T-cell (primary cell): ENCODE measurements at regions not wholly inside any gene's neighbourhood (a gene's known extent, or its start where the extent isn't known, plus 50 kb on each side); places are given as distances from the start of the nearest gene placed in this dataset.
A peak's percentile ranks its signal among the peaks of the same experiment; 100 is the strongest.

Experiments
- ATAC-seq, 4 experiments: fragments of 200-7000 bp in 3 of 4; fragments of 150-1000 bp in 1 of 4; cut with Tn5 transposase; replicated peaks in 1 of 4; 1 replicate in 3 of 4; 2 replicates in 1 of 4; pipeline ENCODE4 v1.10.0; 2021; ENCODE audit warnings: moderate library complexity in 3 of 4, mild to moderate bottlenecking in 2 of 4, moderate number of reproducible peaks in 1 of 4
- CTCF ChIA-PET, 2 donors: fragments of 300-600 bp; sonication (Branson Sonifier 250); formaldehyde crosslinking; loops; one replicate each; lab custom pipeline; 2022; ENCODE audit warnings: antibody characterized with exemption in 2 of 2; lab: Charles Lee
- POLR2A ChIA-PET, 2 donors: fragments of 300-600 bp; sonication (Branson Sonifier 250); formaldehyde crosslinking; loops; one replicate each; lab custom pipeline; 2022; ENCODE audit warnings: antibody characterized with exemption in 2 of 2; lab: Charles Lee
- DNase-seq, 35 experiments: peaks; one replicate each; pipeline versions ENCODE4 v3.0.0 to v3.0.0-alpha.2; 2013 to 2023
- H3K27ac ChIP-seq: one replicate; pipeline ENCODE4 v1.5.1; 2013; ENCODE audit warnings: low read length
- H3K27me3 ChIP-seq, 2 experiments: replicated peaks in 1 of 2; 1 replicate in 1 of 2; 2 replicates in 1 of 2; pipeline versions ENCODE4 v1.6.1 to v1.7.0; 2013; ENCODE audit warnings: low read length in 1 of 2, mixed read lengths in 1 of 2; ENCODE audit not compliant: control insufficient read depth in 2 of 2, insufficient read depth in 2 of 2; ENCODE audit errors: extremely low read depth in 1 of 2
- H3K36me3 ChIP-seq, 2 donors: 1 replicate in 1 of 2; 2 replicates in 1 of 2; pipeline versions ENCODE4 v1.6.1 to v1.7.0; 2013; ENCODE audit warnings: low read length in 1 of 2; ENCODE audit not compliant: control insufficient read depth in 2 of 2, insufficient read depth in 1 of 2; ENCODE audit errors: extremely low read depth in 1 of 2
- H3K4me1 ChIP-seq, 2 experiments: 1 replicate in 1 of 2; 2 replicates in 1 of 2; pipeline versions ENCODE4 v1.6.1 to v1.7.0; 2013; ENCODE audit warnings: low read length in 2 of 2, mixed read lengths in 1 of 2; ENCODE audit not compliant: insufficient read depth in 2 of 2, control insufficient read depth in 1 of 2; ENCODE audit errors: extremely low read depth in 1 of 2
- H3K4me3 ChIP-seq, 2 donors: 1 replicate in 1 of 2; 2 replicates in 1 of 2; pipeline versions ENCODE4 v1.5.1 to v1.7.0; 2013; ENCODE audit warnings: mild to moderate bottlenecking in 2 of 2, low read length in 1 of 2, moderate library complexity in 1 of 2; ENCODE audit not compliant: control insufficient read depth in 1 of 2; ENCODE audit errors: extremely low read depth in 1 of 2
- H3K9me3 ChIP-seq: 2 replicates; pipeline ENCODE4 v1.7.0; 2013
- H3K27ac Mint-ChIP-seq, 2 donors: one replicate each; pipeline ENCODE4 v1.8.0; 2020 to 2021; ENCODE audit warnings: mild to moderate bottlenecking in 2 of 2, mixed read lengths in 2 of 2
- H3K27me3 Mint-ChIP-seq, 2 donors: one replicate each; pipeline ENCODE4 v1.8.0; 2021 to 2022; ENCODE audit warnings: mixed read lengths in 2 of 2
- H3K36me3 Mint-ChIP-seq: one replicate; pipeline ENCODE4 v1.8.0; 2021; ENCODE audit warnings: mixed read lengths
- H3K4me1 Mint-ChIP-seq, 3 donors: one replicate each; pipeline ENCODE4 v1.8.0; 2020 to 2022; ENCODE audit warnings: mixed read lengths in 3 of 3, mild to moderate bottlenecking in 1 of 3
- H3K4me3 Mint-ChIP-seq, 3 donors: one replicate each; pipeline ENCODE4 v1.8.0; 2020 to 2022; ENCODE audit warnings: mild to moderate bottlenecking in 3 of 3, mixed read lengths in 3 of 3, moderate library complexity in 3 of 3
- H3K9me3 Mint-ChIP-seq, 3 donors: one replicate each; pipeline ENCODE4 v1.8.0; 2020 to 2022; ENCODE audit warnings: mixed read lengths in 3 of 3
- WGBS: methylation state at CpG from one replicate; pipeline ENCODE4 v1.1.5; 2013; ENCODE audit warnings: missing lambda C conversion rate; ENCODE audit not compliant: insufficient coverage; 5-methylcytosine and 5-hydroxymethylcytosine counted together

- H3K4me1 ChIP-seq, result peaks cover 12% of the 10 kb centered on the region in 2 experiments
- POLR2A ChIA-PET, result no interaction called here
- CTCF ChIA-PET, result no interaction called here
- no peaks in the 10 kb centered on the region for H3K36me3 ChIP-seq
- H3K9me3 ChIP-seq, result no peaks in the 10 kb centered on the region
- no CpG with 5 or more reads among the region's 1 CpG for WGBS
- Mint-ChIP-seq H3K36me3 (no peaks in the 10 kb centered on the region), H3K9me3 (no peaks in the 10 kb centered on the region), H3K27me3 (no peaks in the 10 kb centered on the region), H3K4me1 (peaks cover 29 to 35% (median 33%) of the 10 kb centered on the region in 3 donors), H3K27ac (no peak overlapping the region), H3K4me3 (no peak overlapping the region)
- H3K27me3 ChIP-seq, result no peaks in the 10 kb centered on the region
- ATAC-seq (no peak), DNase-seq (no peak)
- no peak overlapping the region for H3K27ac ChIP-seq
- no peak overlapping the region for H3K4me3 ChIP-seq
Measured at GRCh38 chr15:95836536-95836935, 494.0 kb upstream of the NR2F2 start.

GRCh38 chr15:95837341-95838004, 493.0 kb upstream of the NR2F2 start:
- H3K27me3 ChIP-seq, result no peaks in the 10 kb centered on the region
- no peaks in the 10 kb centered on the region for H3K36me3 ChIP-seq
- ChIA-PET POLR2A (no interaction called here), CTCF (no interaction called here)
- ATAC-seq (no peak), DNase-seq (no peak)
- H3K9me3 ChIP-seq, result no peaks in the 10 kb centered on the region
- no peak overlapping the region for H3K27ac ChIP-seq
- Mint-ChIP-seq H3K4me1 (peaks cover 30 to 35% (median 33%) of the 10 kb centered on the region in 3 donors), H3K9me3 (no peaks in the 10 kb centered on the region), H3K4me3 (no peak overlapping the region), H3K36me3 (no peaks in the 10 kb centered on the region), H3K27ac (no peak overlapping the region), H3K27me3 (no peaks in the 10 kb centered on the region)
- no peak overlapping the region for H3K4me3 ChIP-seq
- WGBS, result no CpG with 5 or more reads among the region's 4 CpGs
- peaks cover 12% of the 10 kb centered on the region in 2 experiments for H3K4me1 ChIP-seq

GRCh38 chr15:95839367-95839782, 491.1 kb upstream of the NR2F2 start:
- CTCF ChIA-PET, result no interaction called here
- H3K27ac ChIP-seq, result peak overlapping the region; percentile 74
- no peak overlapping the region for H3K4me3 ChIP-seq
- DNase-seq, result peak in 3 of 35 experiments; percentile 3 to 43 (median 4)
- peaks cover 12 to 15% of the 10 kb centered on the region in 2 experiments for H3K4me1 ChIP-seq
- no peaks in the 10 kb centered on the region for H3K9me3 Mint-ChIP-seq
- H3K9me3 ChIP-seq, result no peaks in the 10 kb centered on the region
- peak overlapping the region; percentile 93 to 94 for H3K27ac Mint-ChIP-seq
- H3K4me1 Mint-ChIP-seq, result peaks cover 38 to 45% (median 41%) of the 10 kb centered on the region in 3 donors
- no peaks in the 10 kb centered on the region for H3K27me3 Mint-ChIP-seq
- no CpG with 5 or more reads among the region's 2 CpGs for WGBS
- no peaks in the 10 kb centered on the region for H3K36me3 ChIP-seq
- peak; percentile 66 to 90 (median 72) for ATAC-seq
- peak overlapping the region; percentile 10 to 49 (median 19) for H3K4me3 Mint-ChIP-seq
- H3K27me3 ChIP-seq, result no peaks in the 10 kb centered on the region
- POLR2A ChIA-PET, result interaction anchor here in 1 of 2 donors (0.7 kb wide), 1 partner anchor 525 kb away, joined by 3 read pairs; no protein-coding TSS in a partner anchor
- no peaks in the 10 kb centered on the region for H3K36me3 Mint-ChIP-seq

GRCh38 chr15:95840004-95840403, 490.5 kb upstream of the NR2F2 start:
- Histone ChIP-seq H3K27ac (peak overlapping the region; percentile 74), H3K36me3 (no peaks in the 10 kb centered on the region), H3K4me1 (peaks cover 12 to 15% of the 10 kb centered on the region in 2 experiments), H3K27me3 (no peaks in the 10 kb centered on the region), H3K9me3 (no peaks in the 10 kb centered on the region), H3K4me3 (no peak overlapping the region)
- POLR2A ChIA-PET, result no interaction called here
- DNase-seq (no peak), ATAC-seq (no peak)
- Mint-ChIP-seq H3K9me3 (no peaks in the 10 kb centered on the region), H3K4me1 (peaks cover 38 to 45% (median 41%) of the 10 kb centered on the region in 3 donors), H3K4me3 (peak overlapping the region in 2 of 3 donors; percentile 19 to 49), H3K27ac (peak overlapping the region; percentile 93 to 94), H3K36me3 (no peaks in the 10 kb centered on the region), H3K27me3 (no peaks in the 10 kb centered on the region)
- WGBS, result no CpG with 5 or more reads among the region's 4 CpGs
- CTCF ChIA-PET, result interaction anchor here in 1 of 2 donors (0.8 kb wide), 1 partner anchor 12 kb away, joined by 3 read pairs; no protein-coding TSS in a partner anchor

GRCh38 chr15:95840855-95841254, 489.6 kb upstream of the NR2F2 start:
- Histone ChIP-seq H3K4me1 (peaks cover 12 to 15% of the 10 kb centered on the region in 2 experiments), H3K27ac (peak overlapping the region; percentile 74), H3K36me3 (no peaks in the 10 kb centered on the region), H3K4me3 (no peak overlapping the region), H3K27me3 (no peaks in the 10 kb centered on the region), H3K9me3 (no peaks in the 10 kb centered on the region)
- ATAC-seq (no peak), DNase-seq (no peak)
- Mint-ChIP-seq H3K27ac (peak overlapping the region; percentile 93 to 94), H3K36me3 (no peaks in the 10 kb centered on the region), H3K9me3 (no peaks in the 10 kb centered on the region), H3K4me1 (peaks cover 38 to 45% (median 41%) of the 10 kb centered on the region in 3 donors), H3K4me3 (no peak overlapping the region), H3K27me3 (no peaks in the 10 kb centered on the region)
- POLR2A ChIA-PET, result no interaction called here
- CTCF ChIA-PET, result interaction anchor here in 1 of 2 donors (0.8 kb wide), 1 partner anchor 13 kb away, joined by 3 read pairs; no protein-coding TSS in a partner anchor
- 60% methylated on average over 1 of the region's 6 CpGs for WGBS

GRCh38 chr15:95842576-95842975, 487.9 kb upstream of the NR2F2 start:
- ATAC-seq, result no peak
- Histone ChIP-seq H3K27me3 (no peaks in the 10 kb centered on the region), H3K9me3 (no peaks in the 10 kb centered on the region), H3K36me3 (no peaks in the 10 kb centered on the region), H3K27ac (no peak overlapping the region), H3K4me3 (no peak overlapping the region), H3K4me1 (peaks cover 12 to 15% of the 10 kb centered on the region in 2 experiments)
- Mint-ChIP-seq H3K9me3 (no peaks in the 10 kb centered on the region), H3K27me3 (no peaks in the 10 kb centered on the region), H3K36me3 (no peaks in the 10 kb centered on the region), H3K4me1 (peaks cover 38 to 45% (median 41%) of the 10 kb centered on the region in 3 donors), H3K27ac (no peak overlapping the region), H3K4me3 (no peak overlapping the region)
- no peak for DNase-seq
- POLR2A ChIA-PET, result interaction anchor here in 1 of 2 donors (0.6 kb wide), 1 partner anchor 10 kb away, joined by 3 read pairs; no protein-coding TSS in a partner anchor
- CTCF ChIA-PET, result no interaction called here
- WGBS, result 96% methylated on average over 4 of the region's 6 CpGs
